Activated CD4-positive, CD25-positive, alpha-beta regulatory T cell treated with anti-CD3 and anti-CD28 coated beads, Interleukin-2, amount 50 U/mL, for 16 hours (primary cell): ENCODE measurements at regions not wholly inside any gene's neighbourhood (a gene's known extent, or its start where the extent isn't known, plus 50 kb on each side); places are given as distances from the start of the nearest gene placed in this dataset.
A peak's percentile ranks its signal among the peaks of the same experiment; 100 is the strongest.

Source experiments
- DNase-seq: peaks from one replicate; pipeline ENCODE4 v3.0.0-alpha.2; 2020; ENCODE audit warnings: low read depth, low spot score

- DNase-seq, result no peak
Measured at GRCh38 chr10:62653254-62653653, 151.3 kb upstream of the ADO start.

- no peak for DNase-seq
Measured at GRCh38 chr10:62654966-62655336, 149.6 kb upstream of the ADO start.

- no peak for DNase-seq
Measured at GRCh38 chr10:62655337-62655994, 149.1 kb upstream of the ADO start.

GRCh38 chr10:62657244-62657835, 147.2 kb upstream of the ADO start:
- no peak for DNase-seq

GRCh38 chr10:62658516-62658915, 146.0 kb upstream of the ADO start:
- no peak for DNase-seq

GRCh38 chr10:62661143-62661542, 143.4 kb upstream of the ADO start:
- DNase-seq, result no peak

GRCh38 chr10:62662486-62662885, 142.0 kb upstream of the ADO start:
- DNase-seq, result no peak

GRCh38 chr10:62665771-62666170, 138.7 kb upstream of the ADO start:
- no peak for DNase-seq

- DNase-seq, result no peak
Measured at GRCh38 chr10:62666275-62666674, 138.2 kb upstream of the ADO start.

GRCh38 chr10:62669341-62669740, 135.2 kb upstream of the ADO start:
- no peak for DNase-seq

- DNase-seq, result no peak
Measured at GRCh38 chr10:62671104-62671503, 133.4 kb upstream of the ADO start.

GRCh38 chr10:62681211-62681940, 123.1 kb upstream of the ADO start:
- peak; percentile 40 for DNase-seq

- DNase-seq, result no peak
Measured at GRCh38 chr10:62684911-62685310, 119.6 kb upstream of the ADO start.

GRCh38 chr10:62687230-62687748, 117.2 kb upstream of the ADO start:
- no peak for DNase-seq

- no peak for DNase-seq
Measured at GRCh38 chr10:62688971-62689700, 115.4 kb upstream of the ADO start.

- no peak for DNase-seq
Measured at GRCh38 chr10:62689712-62690111, 114.8 kb upstream of the ADO start.

GRCh38 chr10:62690703-62691102, 113.8 kb upstream of the ADO start:
- DNase-seq, result no peak

GRCh38 chr10:62691336-62691735, 113.2 kb upstream of the ADO start:
- DNase-seq, result no peak

- DNase-seq, result no peak
Measured at GRCh38 chr10:62692085-62692484, 112.4 kb upstream of the ADO start.

GRCh38 chr10:62693306-62693705, 111.2 kb upstream of the ADO start:
- no peak for DNase-seq

GRCh38 chr10:62694537-62695126, 109.9 kb upstream of the ADO start:
- DNase-seq, result no peak

GRCh38 chr10:62696798-62697197, 107.7 kb upstream of the ADO start:
- DNase-seq, result no peak
